ENCODE measurements at regions not wholly inside any gene's neighbourhood (a gene's known extent, or its start where the extent isn't known, plus 50 kb on each side); places are given as distances from the start of the nearest gene placed in this dataset.
A peak's percentile ranks its signal among the peaks of the same experiment; 100 is the strongest.

GRCh38 chr18:56382541-56382940 is 255.9 kb downstream of the TXNL1 start:
- TF ChIP-seq ZNF8 (CRISPR knock-in tag; IDR thresholded peaks at IDR 0.05) (no peak), CREB5 (CRISPR knock-in tag; IDR thresholded peaks at IDR 0.05; ENCODE audit: low read depth) (no peak), ZNF70 (CRISPR knock-in tag; IDR thresholded peaks at IDR 0.05) (no peak), ZFP30 (CRISPR knock-in tag; IDR thresholded peaks at IDR 0.05) (no peak), TCF4 (CRISPR knock-in tag; IDR thresholded peaks at IDR 0.05; ENCODE audit: borderline replicate concordance) (no peak), ZNF565 (CRISPR knock-in tag; conservative IDR thresholded peaks at IDR 0.05; ENCODE audit: low read depth) (no peak), ISL1 (CRISPR knock-in tag; IDR thresholded peaks at IDR 0.05) (peak; percentile 29; the same call in 1 of the 2 replicates), ZC3H10 (CRISPR knock-in tag; IDR thresholded peaks at IDR 0.05) (no peak), ARNTL (CRISPR knock-in tag; IDR thresholded peaks at IDR 0.05; ENCODE audit: borderline replicate concordance, low read depth) (no peak)
- no peak for ATAC-seq

GRCh38 chr18:56381196-56381595 is 257.2 kb downstream of the TXNL1 start:
- no peak for ATAC-seq
- no peak for TF ChIP-seq ZNF565 (CRISPR knock-in tag; conservative IDR thresholded peaks at IDR 0.05; ENCODE audit: low read depth)
- TF ChIP-seq TOX (CRISPR knock-in tag; IDR thresholded peaks at IDR 0.05; ENCODE audit: borderline replicate concordance): no peak
- no peak for TF ChIP-seq ZC3H10 (CRISPR knock-in tag; IDR thresholded peaks at IDR 0.05)
- TF ChIP-seq ISL1 (CRISPR knock-in tag; IDR thresholded peaks at IDR 0.05): no peak
- no peak for TF ChIP-seq CSDC2 (CRISPR knock-in tag; IDR thresholded peaks at IDR 0.05)
- TF ChIP-seq OSR1 (CRISPR knock-in tag; IDR thresholded peaks at IDR 0.05): no peak
- TF ChIP-seq BACH2 (CRISPR knock-in tag; IDR thresholded peaks at IDR 0.05; ENCODE audit: borderline replicate concordance): no peak
- no peak for TF ChIP-seq ZFP30 (CRISPR knock-in tag; IDR thresholded peaks at IDR 0.05)
- no peak for TF ChIP-seq ZFP3 (CRISPR knock-in tag; IDR thresholded peaks at IDR 0.05)
- TF ChIP-seq RARB (CRISPR knock-in tag; IDR thresholded peaks at IDR 0.05): no peak
- no peak for TF ChIP-seq PATZ1 (CRISPR knock-in tag; IDR thresholded peaks at IDR 0.05; ENCODE audit: borderline replicate concordance)
- TF ChIP-seq POU6F1 (CRISPR knock-in tag; IDR thresholded peaks at IDR 0.05; ENCODE audit: borderline replicate concordance, low read depth): no peak
- no peak for TF ChIP-seq PPARA (CRISPR knock-in tag; IDR thresholded peaks at IDR 0.05; ENCODE audit: borderline replicate concordance)
- TF ChIP-seq CSRNP3 (CRISPR knock-in tag; IDR thresholded peaks at IDR 0.05): no peak
- TF ChIP-seq GLIS3 (CRISPR knock-in tag; IDR thresholded peaks at IDR 0.05): no peak

GRCh38 chr18:56380685-56381084 is 257.7 kb downstream of the TXNL1 start:
- no peak for TF ChIP-seq TCF4 (CRISPR knock-in tag; IDR thresholded peaks at IDR 0.05; ENCODE audit: borderline replicate concordance)
- no peak for TF ChIP-seq ZFP3 (CRISPR knock-in tag; IDR thresholded peaks at IDR 0.05)
- no peak for TF ChIP-seq SNAI2 (CRISPR knock-in tag; IDR thresholded peaks at IDR 0.05)
- no peak for TF ChIP-seq OSR1 (CRISPR knock-in tag; IDR thresholded peaks at IDR 0.05)
- TF ChIP-seq CREB5 (CRISPR knock-in tag; IDR thresholded peaks at IDR 0.05; ENCODE audit: low read depth): no peak
- no peak for TF ChIP-seq RARB (CRISPR knock-in tag; IDR thresholded peaks at IDR 0.05)
- no peak for TF ChIP-seq PATZ1 (CRISPR knock-in tag; IDR thresholded peaks at IDR 0.05; ENCODE audit: borderline replicate concordance)
- no peak for TF ChIP-seq ESRRG (CRISPR knock-in tag; IDR thresholded peaks at IDR 0.05)
- no peak for TF ChIP-seq PPARA (CRISPR knock-in tag; IDR thresholded peaks at IDR 0.05; ENCODE audit: borderline replicate concordance)
- TF ChIP-seq TOX (CRISPR knock-in tag; IDR thresholded peaks at IDR 0.05; ENCODE audit: borderline replicate concordance): no peak
- TF ChIP-seq BACH2 (CRISPR knock-in tag; IDR thresholded peaks at IDR 0.05; ENCODE audit: borderline replicate concordance): no peak
- TF ChIP-seq CSRNP3 (CRISPR knock-in tag; IDR thresholded peaks at IDR 0.05): no peak
- no peak for ATAC-seq

All from SK-N-SH treated with all-trans-retinoic acid at 6 μM for 48 hours (cell line).